ENCODE measurements at regions not wholly inside any gene's neighbourhood (a gene's known extent, or its start where the extent isn't known, plus 50 kb on each side); places are given as distances from the start of the nearest gene placed in this dataset.

DNA sequence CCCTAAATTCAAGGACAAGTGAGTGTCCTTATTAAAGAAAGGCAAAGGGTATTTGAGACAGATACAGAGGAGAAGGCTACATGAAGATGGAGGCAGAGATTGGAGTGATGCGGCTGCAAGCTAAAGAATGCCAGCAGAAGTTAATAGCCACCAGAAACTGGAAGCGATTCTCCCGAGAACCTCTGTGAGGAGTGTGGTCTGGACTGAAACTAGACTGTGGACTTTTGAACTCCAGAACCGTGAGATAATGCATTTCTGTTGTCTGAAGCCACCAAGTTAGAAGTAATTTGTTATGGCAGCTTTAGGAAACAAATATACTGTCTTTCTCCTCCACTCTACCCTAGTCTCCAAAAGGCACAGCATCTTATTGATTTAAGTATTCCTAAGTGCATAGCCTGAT lies 80.3 kb upstream of the CREB5 start:
- TF ChIP-seq, protein P1, sequence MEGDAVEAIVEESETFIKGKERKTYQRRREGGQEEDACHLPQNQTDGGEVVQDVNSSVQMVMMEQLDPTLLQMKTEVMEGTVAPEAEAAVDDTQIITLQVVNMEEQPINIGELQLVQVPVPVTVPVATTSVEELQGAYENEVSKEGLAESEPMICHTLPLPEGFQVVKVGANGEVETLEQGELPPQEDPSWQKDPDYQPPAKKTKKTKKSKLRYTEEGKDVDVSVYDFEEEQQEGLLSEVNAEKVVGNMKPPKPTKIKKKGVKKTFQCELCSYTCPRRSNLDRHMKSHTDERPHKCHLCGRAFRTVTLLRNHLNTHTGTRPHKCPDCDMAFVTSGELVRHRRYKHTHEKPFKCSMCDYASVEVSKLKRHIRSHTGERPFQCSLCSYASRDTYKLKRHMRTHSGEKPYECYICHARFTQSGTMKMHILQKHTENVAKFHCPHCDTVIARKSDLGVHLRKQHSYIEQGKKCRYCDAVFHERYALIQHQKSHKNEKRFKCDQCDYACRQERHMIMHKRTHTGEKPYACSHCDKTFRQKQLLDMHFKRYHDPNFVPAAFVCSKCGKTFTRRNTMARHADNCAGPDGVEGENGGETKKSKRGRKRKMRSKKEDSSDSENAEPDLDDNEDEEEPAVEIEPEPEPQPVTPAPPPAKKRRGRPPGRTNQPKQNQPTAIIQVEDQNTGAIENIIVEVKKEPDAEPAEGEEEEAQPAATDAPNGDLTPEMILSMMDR (IDR thresholded peaks at IDR 0.05; ENCODE audit: control extremely low read depth in 1 of 3, insufficient read depth in 1 of 3, low read depth in 1 of 3, low read length in 3 of 3): no peak
- TF ChIP-seq EZH2 (IDR thresholded peaks at IDR 0.05; ENCODE audit: low read depth, low read length, severe bottlenecking) (no peak), POLR2A (IDR thresholded peaks at IDR 0.05; ENCODE audit: control extremely low read depth in 1 of 2, low read depth in 2 of 2, low read length in 2 of 2) (no peak), SIN3A (conservative IDR thresholded peaks at IDR 0.05 in 1 of 2, IDR thresholded peaks at IDR 0.05 in 1 of 2; ENCODE audit: low read depth in 1 of 2, low read length in 2 of 2) (no peak), POLR2AphosphoS5 (IDR thresholded peaks at IDR 0.05; ENCODE audit: low read depth, low read length) (no peak), RFX5 (IDR thresholded peaks at IDR 0.05; ENCODE audit: borderline replicate concordance, low read depth, low read length) (no peak)

All from H1 (cell line).